ENCODE measurements at regions not wholly inside any gene's neighbourhood (a gene's known extent, or its start where the extent isn't known, plus 50 kb on each side); places are given as distances from the start of the nearest gene placed in this dataset.

DNA sequence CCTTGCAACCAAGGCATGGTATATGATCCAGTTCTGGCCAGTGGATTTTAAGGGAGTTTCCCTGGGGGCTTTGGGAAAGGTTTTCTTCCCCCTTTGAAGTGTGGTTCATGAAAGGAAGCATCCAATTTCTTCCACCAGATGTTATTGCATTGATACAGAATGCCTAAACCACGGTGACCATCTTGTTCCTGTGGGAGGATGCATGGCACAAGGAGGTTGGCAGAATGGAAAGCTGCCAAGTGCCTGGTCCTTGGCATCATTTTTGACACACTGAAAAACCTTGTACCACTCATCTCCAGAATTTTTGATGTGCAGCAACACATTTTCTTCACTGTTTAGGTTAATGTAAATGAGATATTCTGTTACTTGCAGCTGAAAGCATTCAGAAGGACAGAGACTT is 55.2 kb upstream of the CXCR4 start:
- Histone ChIP-seq H3K27me3 (ENCODE audit: control insufficient read depth, insufficient read depth, low read length) (no peaks in the 10 kb centered on the region), H3K79me2 (ENCODE audit: control insufficient read depth, insufficient read depth, low read length) (no peaks in the 10 kb centered on the region), H3K4me3 (replicated peaks in 1 of 4; ENCODE audit: control extremely low read depth in 1 of 4, insufficient read depth in 1 of 4, low read depth in 3 of 4, low read length in 4 of 4) (no peak overlapping the region), H3K4me2 (ENCODE audit: extremely low read depth, insufficient read depth, low read length) (no peak overlapping the region), H3K27ac (ENCODE audit: insufficient read depth, low read length) (no peak overlapping the region), H3K9ac (ENCODE audit: insufficient read depth, low read length) (no peak overlapping the region), H3K4me1 (ENCODE audit: control insufficient read depth, extremely low read depth, insufficient read depth, low read length) (no peaks in the 10 kb centered on the region), H4K20me1 (ENCODE audit: control insufficient read depth, extremely low read depth, insufficient read depth, low read length) (no peaks in the 10 kb centered on the region), H2AFZ (ENCODE audit: low read length) (no peak overlapping the region), H3K36me3 (ENCODE audit: control insufficient read depth, insufficient read depth, low read length) (no peaks in the 10 kb centered on the region), H3K9me3 (ENCODE audit: control insufficient read depth, insufficient read depth, low read depth, low read length) (no peaks in the 10 kb centered on the region)
- no peak for DNase-seq (ENCODE audit: low read depth in 2 of 2)
- TF ChIP-seq EZH2 (IDR thresholded peaks at IDR 0.05; ENCODE audit: low read length, missing control alignments) (no peak), CTCF (conservative IDR thresholded peaks at IDR 0.05 in 1 of 2, IDR thresholded peaks at IDR 0.05 in 1 of 2; ENCODE audit: low read depth in 1 of 2, low read length in 2 of 2) (no peak)

DNA sequence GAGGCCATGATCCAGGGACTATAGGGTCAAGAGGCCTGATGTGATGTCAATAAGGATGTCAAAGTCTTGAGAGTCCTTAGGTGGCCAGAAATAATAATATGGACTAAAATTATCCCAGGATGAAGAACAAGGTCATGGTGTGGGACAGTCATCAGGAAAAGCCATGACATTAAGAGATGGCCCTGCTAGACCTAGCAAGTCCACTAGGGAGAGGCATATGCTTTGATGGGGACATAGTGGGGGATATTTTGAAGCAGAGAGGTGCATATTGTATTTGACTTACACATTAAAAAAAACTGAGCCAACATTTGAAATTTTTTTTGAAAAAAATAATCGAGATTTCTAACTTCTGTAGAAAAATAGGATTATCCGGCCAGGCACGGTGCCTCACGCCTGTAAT is 53.3 kb upstream of the CXCR4 start:
- no peak for DNase-seq (ENCODE audit: low read depth in 2 of 2)
- Histone ChIP-seq H3K36me3 (ENCODE audit: control insufficient read depth, insufficient read depth, low read length) (no peaks in the 10 kb centered on the region), H3K27me3 (ENCODE audit: control insufficient read depth, insufficient read depth, low read length) (no peaks in the 10 kb centered on the region), H3K9me3 (ENCODE audit: control insufficient read depth, insufficient read depth, low read depth, low read length) (no peaks in the 10 kb centered on the region), H3K27ac (ENCODE audit: insufficient read depth, low read length) (no peak overlapping the region), H3K9ac (ENCODE audit: insufficient read depth, low read length) (no peak overlapping the region), H3K4me3 (replicated peaks in 1 of 4; ENCODE audit: control extremely low read depth in 1 of 4, insufficient read depth in 1 of 4, low read depth in 3 of 4, low read length in 4 of 4) (no peak overlapping the region), H2AFZ (ENCODE audit: low read length) (no peak overlapping the region), H3K79me2 (ENCODE audit: control insufficient read depth, insufficient read depth, low read length) (no peaks in the 10 kb centered on the region), H3K4me2 (ENCODE audit: extremely low read depth, insufficient read depth, low read length) (no peak overlapping the region), H3K4me1 (ENCODE audit: control insufficient read depth, extremely low read depth, insufficient read depth, low read length) (no peaks in the 10 kb centered on the region), H4K20me1 (ENCODE audit: control insufficient read depth, extremely low read depth, insufficient read depth, low read length) (no peaks in the 10 kb centered on the region)
- TF ChIP-seq EZH2 (IDR thresholded peaks at IDR 0.05; ENCODE audit: low read length, missing control alignments), result no peak
- TF ChIP-seq CTCF (conservative IDR thresholded peaks at IDR 0.05 in 1 of 2, IDR thresholded peaks at IDR 0.05 in 1 of 2; ENCODE audit: low read depth in 1 of 2, low read length in 2 of 2), result no peak

DNA sequence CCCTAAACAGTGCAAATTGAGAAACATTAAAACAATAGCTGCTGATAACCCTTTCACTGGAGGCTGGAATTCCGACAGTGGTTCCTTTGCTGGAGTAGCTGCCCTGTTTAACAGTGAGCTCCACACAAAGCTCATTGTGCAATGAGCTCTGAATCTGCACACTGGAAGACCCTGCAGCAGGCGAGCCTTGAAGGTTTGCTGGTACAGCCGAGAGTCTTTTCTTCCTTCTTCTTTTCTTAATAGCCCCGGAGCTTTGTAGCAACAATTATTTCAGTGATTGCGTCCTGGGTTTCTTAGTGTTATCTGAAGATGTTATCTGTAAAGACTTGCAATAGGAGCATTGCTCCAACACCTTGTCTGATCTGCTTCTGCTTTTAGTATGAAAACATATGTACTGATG is 50.8 kb upstream of the CXCR4 start:
- H3K27ac ChIP-seq (ENCODE audit: insufficient read depth, low read length), result no peak overlapping the region
- TF ChIP-seq EZH2 (IDR thresholded peaks at IDR 0.05; ENCODE audit: low read length, missing control alignments) (no peak), CTCF (conservative IDR thresholded peaks at IDR 0.05 in 1 of 2, IDR thresholded peaks at IDR 0.05 in 1 of 2; ENCODE audit: low read depth in 1 of 2, low read length in 2 of 2) (no peak)
- no peak for DNase-seq (ENCODE audit: low read depth in 2 of 2)

More for the DNA sequence above, 50.8 kb upstream of the CXCR4 start:
- Histone ChIP-seq H3K4me1 (ENCODE audit: control insufficient read depth, extremely low read depth, insufficient read depth, low read length) (no peaks in the 10 kb centered on the region), H3K4me2 (ENCODE audit: extremely low read depth, insufficient read depth, low read length) (no peak overlapping the region), H3K79me2 (ENCODE audit: control insufficient read depth, insufficient read depth, low read length) (no peaks in the 10 kb centered on the region), H4K20me1 (ENCODE audit: control insufficient read depth, extremely low read depth, insufficient read depth, low read length) (no peaks in the 10 kb centered on the region), H3K36me3 (ENCODE audit: control insufficient read depth, insufficient read depth, low read length) (no peaks in the 10 kb centered on the region), H3K27me3 (ENCODE audit: control insufficient read depth, insufficient read depth, low read length) (no peaks in the 10 kb centered on the region), H3K9me3 (ENCODE audit: control insufficient read depth, insufficient read depth, low read depth, low read length) (no peaks in the 10 kb centered on the region), H2AFZ (ENCODE audit: low read length) (no peak overlapping the region), H3K9ac (ENCODE audit: insufficient read depth, low read length) (no peak overlapping the region), H3K4me3 (replicated peaks in 1 of 4; ENCODE audit: control extremely low read depth in 1 of 4, insufficient read depth in 1 of 4, low read depth in 3 of 4, low read length in 4 of 4) (no peak overlapping the region)
